ENCODE measurements at regions not wholly inside any gene's neighbourhood (a gene's known extent, or its start where the extent isn't known, plus 50 kb on each side); places are given as distances from the start of the nearest gene placed in this dataset.

DNA sequence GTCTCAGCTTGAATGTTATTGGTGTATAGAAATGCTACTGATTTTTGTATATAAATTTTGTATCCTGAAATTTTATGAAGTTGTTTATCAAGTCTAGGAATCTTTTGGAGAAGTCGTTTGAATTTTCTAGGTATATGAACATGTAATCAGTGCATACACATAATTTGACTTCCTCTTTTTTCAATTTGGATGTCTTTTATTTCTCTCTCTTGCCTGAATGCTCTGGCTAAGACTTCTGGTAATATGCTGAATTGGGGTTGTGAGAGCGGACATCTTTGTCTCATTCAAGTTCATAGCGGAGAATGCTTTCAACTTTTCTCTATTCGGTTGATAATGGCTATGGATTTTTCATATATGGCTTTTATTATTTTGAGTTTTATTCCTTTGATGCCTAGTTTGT lies 100.9 kb upstream of the MCTP2 start:
- H3K9ac ChIP-seq (ENCODE audit: low read depth, low read length) = no peak overlapping the region
- H3K4me2 ChIP-seq (ENCODE audit: low read length) = no peak overlapping the region
- H3K9me3 ChIP-seq (replicated peaks; ENCODE audit: low read length) = no peaks in the 10 kb centered on the region
- H3K27me3 ChIP-seq (ENCODE audit: control insufficient read depth, insufficient read depth, low read length) = no peaks in the 10 kb centered on the region
- no peaks in the 10 kb centered on the region for H3K4me1 ChIP-seq (ENCODE audit: control insufficient read depth, insufficient read depth, low read length)
- no peaks in the 10 kb centered on the region for H3K36me3 ChIP-seq (ENCODE audit: insufficient read depth, low read length)
- H3K4me3 ChIP-seq (ENCODE audit: low read length) = no peak overlapping the region

- no peaks in the 10 kb centered on the region for H3K27me3 ChIP-seq (ENCODE audit: control insufficient read depth, insufficient read depth, low read length)
- H3K4me3 ChIP-seq (ENCODE audit: low read length) = no peak overlapping the region
- H3K9ac ChIP-seq (ENCODE audit: low read depth, low read length) = no peak overlapping the region
- no peak overlapping the region for H3K4me2 ChIP-seq (ENCODE audit: low read length)
- no peaks in the 10 kb centered on the region for H3K36me3 ChIP-seq (ENCODE audit: insufficient read depth, low read length)
- H3K9me3 ChIP-seq (replicated peaks; ENCODE audit: low read length) = no peaks in the 10 kb centered on the region
- peaks cover 3% of the 10 kb centered on the region for H3K4me1 ChIP-seq (ENCODE audit: control insufficient read depth, insufficient read depth, low read length)
Observed at GRCh38 chr15:94127006-94127405, 104.4 kb upstream of the MCTP2 start.

DNA sequence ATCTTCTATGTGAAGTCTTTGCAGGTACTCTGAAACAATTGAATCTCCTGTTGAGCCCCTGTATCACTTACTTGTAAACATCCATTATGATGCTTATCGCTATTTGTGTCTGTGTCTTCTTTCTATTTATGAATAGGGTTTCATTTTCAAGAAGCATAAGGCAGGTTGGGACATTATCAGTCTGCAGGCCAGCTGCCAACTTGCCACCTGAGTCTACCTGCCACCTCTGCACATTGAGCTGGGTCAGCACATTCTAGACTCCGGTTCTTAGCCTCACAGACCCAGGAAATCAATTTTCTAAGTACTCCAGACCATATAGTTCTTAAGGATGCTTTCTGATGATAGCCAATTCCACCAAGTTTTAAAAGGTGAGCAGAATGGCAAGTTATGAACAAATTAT lies 105.7 kb upstream of the MCTP2 start:
- no peak overlapping the region for H3K4me2 ChIP-seq (ENCODE audit: low read length)
- H3K27me3 ChIP-seq (ENCODE audit: control insufficient read depth, insufficient read depth, low read length) = no peaks in the 10 kb centered on the region
- no peaks in the 10 kb centered on the region for H3K9me3 ChIP-seq (replicated peaks; ENCODE audit: low read length)
- peaks cover 3% of the 10 kb centered on the region for H3K4me1 ChIP-seq (ENCODE audit: control insufficient read depth, insufficient read depth, low read length)
- no peak overlapping the region for H3K4me3 ChIP-seq (ENCODE audit: low read length)
- H3K9ac ChIP-seq (ENCODE audit: low read depth, low read length) = no peak overlapping the region
- H3K36me3 ChIP-seq (ENCODE audit: insufficient read depth, low read length) = no peaks in the 10 kb centered on the region

DNA sequence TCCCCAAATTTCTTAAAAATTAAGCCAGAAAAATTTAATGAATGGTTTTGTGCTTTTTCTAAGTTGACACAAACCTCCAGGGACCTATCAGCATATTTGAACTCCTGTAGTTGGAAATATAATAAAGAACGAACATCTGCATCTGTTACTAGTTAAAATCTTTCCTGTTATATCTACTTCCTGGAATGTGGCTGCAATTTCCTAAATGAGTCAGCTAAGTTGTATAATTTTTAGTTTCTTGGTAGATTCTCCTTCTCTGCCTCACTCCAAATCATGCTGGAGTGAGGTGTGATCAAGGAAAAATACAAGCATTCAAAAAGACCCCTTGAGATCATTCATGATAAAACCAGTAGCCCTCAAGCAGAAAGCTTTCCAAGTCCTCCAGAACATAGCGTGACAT lies 106.2 kb upstream of the MCTP2 start:
- Histone ChIP-seq H3K4me3 (ENCODE audit: low read length) (no peak overlapping the region), H3K27me3 (ENCODE audit: control insufficient read depth, insufficient read depth, low read length) (no peaks in the 10 kb centered on the region), H3K4me1 (ENCODE audit: control insufficient read depth, insufficient read depth, low read length) (peaks cover 3% of the 10 kb centered on the region), H3K9me3 (replicated peaks; ENCODE audit: low read length) (no peaks in the 10 kb centered on the region), H3K4me2 (ENCODE audit: low read length) (no peak overlapping the region), H3K9ac (ENCODE audit: low read depth, low read length) (no peak overlapping the region), H3K36me3 (ENCODE audit: insufficient read depth, low read length) (no peaks in the 10 kb centered on the region)

DNA sequence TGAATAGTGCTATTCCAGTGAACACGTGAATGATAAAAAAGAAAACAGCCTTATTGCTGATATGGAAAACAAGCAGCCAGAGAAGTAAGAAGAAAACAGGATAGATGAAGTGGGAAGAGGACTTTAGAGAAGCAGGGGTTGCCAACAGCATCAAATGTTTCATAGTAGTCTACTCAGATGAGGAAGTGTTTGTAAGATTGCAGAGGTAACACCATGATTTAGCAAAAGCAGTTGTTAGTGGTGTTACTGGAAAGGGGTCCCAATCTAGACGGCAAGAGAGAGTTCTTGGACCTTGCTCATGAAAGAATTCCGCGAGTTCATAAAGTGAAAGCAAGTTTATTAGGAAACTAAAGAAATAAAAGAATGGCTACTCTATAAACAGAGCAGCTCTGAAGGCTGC lies 108.8 kb upstream of the MCTP2 start:
- no peak overlapping the region for H3K4me3 ChIP-seq (ENCODE audit: low read length)

DNA sequence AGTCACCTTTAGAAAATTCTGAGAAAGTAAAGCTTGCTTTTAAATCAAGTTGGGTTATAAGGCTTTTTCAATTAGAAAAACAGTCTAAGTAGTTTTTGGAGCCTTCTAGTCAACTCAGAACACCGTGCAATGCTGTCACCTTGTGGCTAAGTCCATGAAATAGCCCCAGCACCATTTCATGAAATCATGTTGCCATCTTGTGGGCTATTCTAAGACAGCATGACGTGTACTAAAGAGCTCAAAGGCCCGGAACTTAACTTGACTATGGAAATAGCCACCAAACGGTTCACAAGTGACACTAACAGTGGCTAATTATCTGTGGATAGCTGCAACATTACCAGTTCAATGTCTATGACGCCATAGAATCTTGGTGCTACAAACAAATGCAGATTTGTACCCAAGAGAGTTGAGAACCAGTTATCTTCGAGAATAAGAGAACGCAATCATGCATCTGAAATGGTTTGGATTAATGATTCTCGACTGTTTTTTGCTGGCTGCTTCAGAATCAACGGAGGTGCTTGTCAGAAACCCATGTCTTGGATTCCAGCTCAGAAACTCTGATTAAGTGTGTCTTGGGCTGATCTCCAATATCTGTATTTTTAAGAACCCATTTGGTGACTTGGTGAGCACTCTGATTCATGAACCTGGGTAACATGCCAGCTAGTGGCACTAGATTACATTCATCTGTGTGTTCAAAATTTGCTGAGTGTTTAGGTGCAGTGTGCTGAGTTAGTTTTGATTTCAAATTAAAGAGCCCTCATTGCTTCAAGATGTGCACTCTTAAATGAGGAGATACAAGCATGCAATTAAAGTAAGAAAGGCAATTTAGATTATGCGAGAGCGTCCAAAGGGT lies 111.2 kb upstream of the MCTP2 start:
- Histone ChIP-seq H3K4me3 (ENCODE audit: low read length) (no peak overlapping the region), H3K9me3 (replicated peaks; ENCODE audit: low read length) (no peaks in the 10 kb centered on the region), H3K27me3 (ENCODE audit: control insufficient read depth, insufficient read depth, low read length) (no peaks in the 10 kb centered on the region), H3K9ac (ENCODE audit: low read depth, low read length) (no peak overlapping the region), H3K4me2 (ENCODE audit: low read length) (no peak overlapping the region), H3K36me3 (ENCODE audit: insufficient read depth, low read length) (no peaks in the 10 kb centered on the region), H3K4me1 (ENCODE audit: control insufficient read depth, insufficient read depth, low read length) (peaks cover 3% of the 10 kb centered on the region)

More for the DNA sequence above, 108.8 kb upstream of the MCTP2 start:
- Histone ChIP-seq H3K4me2 (ENCODE audit: low read length) (no peak overlapping the region), H3K27me3 (ENCODE audit: control insufficient read depth, insufficient read depth, low read length) (no peaks in the 10 kb centered on the region), H3K9me3 (replicated peaks; ENCODE audit: low read length) (no peaks in the 10 kb centered on the region), H3K4me1 (ENCODE audit: control insufficient read depth, insufficient read depth, low read length) (peaks cover 3% of the 10 kb centered on the region), H3K36me3 (ENCODE audit: insufficient read depth, low read length) (no peaks in the 10 kb centered on the region), H3K9ac (ENCODE audit: low read depth, low read length) (no peak overlapping the region)

DNA sequence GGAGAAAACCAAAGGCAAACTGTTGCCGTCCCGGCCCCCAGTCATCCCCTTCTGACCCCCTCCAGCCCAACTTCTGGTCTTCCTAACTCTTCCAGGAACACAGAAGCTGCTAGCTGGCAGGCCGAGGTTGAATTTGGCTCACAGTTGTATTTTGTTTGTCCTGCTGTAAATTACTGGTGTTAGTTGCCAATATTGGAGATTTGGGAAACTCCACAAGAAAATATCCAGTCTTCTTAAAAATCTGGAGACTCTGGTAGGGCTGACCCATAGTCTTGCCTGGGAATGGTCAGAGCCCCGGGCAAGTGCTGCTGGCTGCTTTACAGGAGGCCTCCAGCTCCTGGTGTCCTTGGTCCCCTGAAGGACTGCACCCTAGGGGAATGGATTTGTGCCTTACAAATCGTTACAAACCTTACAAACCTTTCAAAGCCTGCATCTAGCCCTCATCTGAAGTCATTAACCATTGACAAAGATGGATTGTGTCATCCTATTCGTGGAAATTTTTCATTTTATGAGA lies 112.0 kb upstream of the MCTP2 start:
- H3K36me3 ChIP-seq (ENCODE audit: insufficient read depth, low read length) = no peaks in the 10 kb centered on the region
- no peaks in the 10 kb centered on the region for H3K9me3 ChIP-seq (replicated peaks; ENCODE audit: low read length)
- no peaks in the 10 kb centered on the region for H3K27me3 ChIP-seq (ENCODE audit: control insufficient read depth, insufficient read depth, low read length)
- H3K4me3 ChIP-seq (ENCODE audit: low read length) = no peak overlapping the region
- no peaks in the 10 kb centered on the region for H3K4me1 ChIP-seq (ENCODE audit: control insufficient read depth, insufficient read depth, low read length)
- no peak overlapping the region for H3K4me2 ChIP-seq (ENCODE audit: low read length)
- no peak overlapping the region for H3K9ac ChIP-seq (ENCODE audit: low read depth, low read length)

GRCh38 chr15:94110476-94111130 lies 120.8 kb upstream of the MCTP2 start:
- H3K4me1 ChIP-seq (ENCODE audit: control insufficient read depth, insufficient read depth, low read length) = no peaks in the 10 kb centered on the region
- H3K36me3 ChIP-seq (ENCODE audit: insufficient read depth, low read length) = no peaks in the 10 kb centered on the region
- H3K4me2 ChIP-seq (ENCODE audit: low read length) = no peak overlapping the region
- no peak overlapping the region for H3K4me3 ChIP-seq (ENCODE audit: low read length)
- no peak overlapping the region for H3K9ac ChIP-seq (ENCODE audit: low read depth, low read length)
- H3K27me3 ChIP-seq (ENCODE audit: control insufficient read depth, insufficient read depth, low read length) = peaks cover 9% of the 10 kb centered on the region
- H3K9me3 ChIP-seq (replicated peaks; ENCODE audit: low read length) = no peaks in the 10 kb centered on the region

DNA sequence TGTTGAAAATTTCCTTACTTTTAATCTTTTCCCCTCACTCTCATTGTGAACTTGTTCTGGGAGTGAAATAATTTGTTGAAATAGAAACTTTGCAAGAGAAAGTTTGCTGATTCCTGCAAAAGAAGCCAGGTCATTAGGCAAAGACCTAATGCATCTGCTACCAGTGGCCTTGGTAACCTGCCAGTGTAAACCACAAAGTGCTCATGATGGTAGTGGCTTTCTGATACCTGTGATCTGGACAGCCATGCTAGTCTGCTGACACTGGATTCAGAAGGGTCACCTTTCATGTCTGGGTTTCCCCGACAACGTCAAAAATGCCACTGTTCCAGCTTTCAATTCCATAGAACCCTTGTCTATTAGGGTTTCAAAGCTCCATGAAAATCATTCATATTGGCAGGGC lies 123.7 kb upstream of the MCTP2 start:
- H3K4me3 ChIP-seq (ENCODE audit: low read length) = no peak overlapping the region
- no peaks in the 10 kb centered on the region for H3K9me3 ChIP-seq (replicated peaks; ENCODE audit: low read length)
- H3K9ac ChIP-seq (ENCODE audit: low read depth, low read length) = no peak overlapping the region
- H3K36me3 ChIP-seq (ENCODE audit: insufficient read depth, low read length) = no peaks in the 10 kb centered on the region
- H3K27me3 ChIP-seq (ENCODE audit: control insufficient read depth, insufficient read depth, low read length) = peaks cover 9% of the 10 kb centered on the region
- H3K4me2 ChIP-seq (ENCODE audit: low read length) = no peak overlapping the region
- H3K4me1 ChIP-seq (ENCODE audit: control insufficient read depth, insufficient read depth, low read length) = no peaks in the 10 kb centered on the region

DNA sequence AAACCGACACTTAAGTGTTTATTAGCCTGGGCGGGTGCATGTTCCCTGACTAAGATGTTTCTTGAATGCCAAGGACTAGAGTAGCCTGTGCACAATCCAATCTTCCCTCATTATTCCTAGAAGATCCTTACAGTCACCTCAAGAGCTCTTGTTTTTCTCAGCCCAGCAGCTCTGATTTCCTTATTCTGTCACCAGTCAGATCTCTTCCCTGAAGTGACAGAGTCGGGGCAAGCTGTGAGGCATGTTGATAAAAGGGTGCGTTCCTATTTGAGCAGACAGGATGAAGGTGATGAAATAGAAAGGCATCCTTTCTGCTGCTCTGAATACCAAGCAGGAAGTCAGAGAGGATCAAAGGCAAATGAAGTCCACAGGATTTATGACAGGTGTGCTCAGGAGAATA lies 125.6 kb upstream of the MCTP2 start:
- Histone ChIP-seq H3K4me3 (ENCODE audit: low read length) (no peak overlapping the region), H3K9ac (ENCODE audit: low read depth, low read length) (no peak overlapping the region), H3K36me3 (ENCODE audit: insufficient read depth, low read length) (no peaks in the 10 kb centered on the region), H3K9me3 (replicated peaks; ENCODE audit: low read length) (no peaks in the 10 kb centered on the region), H3K4me1 (ENCODE audit: control insufficient read depth, insufficient read depth, low read length) (no peaks in the 10 kb centered on the region), H3K4me2 (ENCODE audit: low read length) (no peak overlapping the region), H3K27me3 (ENCODE audit: control insufficient read depth, insufficient read depth, low read length) (peaks cover 3% of the 10 kb centered on the region)

GRCh38 chr15:94100863-94101262 lies 130.5 kb upstream of the MCTP2 start:
- no peaks in the 10 kb centered on the region for H3K9me3 ChIP-seq (replicated peaks; ENCODE audit: low read length)
- H3K36me3 ChIP-seq (ENCODE audit: insufficient read depth, low read length) = no peaks in the 10 kb centered on the region
- H3K4me2 ChIP-seq (ENCODE audit: low read length) = no peak overlapping the region
- H3K9ac ChIP-seq (ENCODE audit: low read depth, low read length) = no peak overlapping the region
- H3K27me3 ChIP-seq (ENCODE audit: control insufficient read depth, insufficient read depth, low read length) = no peaks in the 10 kb centered on the region
- H3K4me1 ChIP-seq (ENCODE audit: control insufficient read depth, insufficient read depth, low read length) = no peaks in the 10 kb centered on the region
- no peak overlapping the region for H3K4me3 ChIP-seq (ENCODE audit: low read length)

DNA sequence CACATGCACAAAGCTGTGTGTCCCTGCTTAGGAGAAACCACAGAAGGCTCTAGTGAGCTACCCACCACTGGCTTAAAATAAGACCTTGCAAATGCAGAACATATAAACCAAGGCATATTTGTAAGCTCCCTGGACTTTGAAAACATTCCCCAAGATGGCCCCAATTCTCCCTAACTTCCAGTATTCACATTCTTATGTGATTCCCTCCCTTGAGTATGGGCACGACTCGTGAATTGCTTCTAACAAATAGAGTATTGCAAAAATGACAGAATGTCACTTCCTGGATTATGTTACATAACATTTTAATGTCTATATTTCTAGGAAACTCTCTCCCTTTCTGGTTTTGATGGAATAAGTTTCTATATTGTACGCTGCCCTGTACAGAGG lies 131.8 kb upstream of the MCTP2 start:
- H3K4me3 ChIP-seq (ENCODE audit: low read length) = no peak overlapping the region
- H3K36me3 ChIP-seq (ENCODE audit: insufficient read depth, low read length) = no peaks in the 10 kb centered on the region
- H3K4me1 ChIP-seq (ENCODE audit: control insufficient read depth, insufficient read depth, low read length) = no peaks in the 10 kb centered on the region
- H3K4me2 ChIP-seq (ENCODE audit: low read length) = no peak overlapping the region
- no peak overlapping the region for H3K9ac ChIP-seq (ENCODE audit: low read depth, low read length)
- H3K9me3 ChIP-seq (replicated peaks; ENCODE audit: low read length) = no peaks in the 10 kb centered on the region
- no peaks in the 10 kb centered on the region for H3K27me3 ChIP-seq (ENCODE audit: control insufficient read depth, insufficient read depth, low read length)
